ENCODE measurements at regions not wholly inside any gene's neighbourhood (a gene's known extent, or its start where the extent isn't known, plus 50 kb on each side); places are given as distances from the start of the nearest gene placed in this dataset.

DNA sequence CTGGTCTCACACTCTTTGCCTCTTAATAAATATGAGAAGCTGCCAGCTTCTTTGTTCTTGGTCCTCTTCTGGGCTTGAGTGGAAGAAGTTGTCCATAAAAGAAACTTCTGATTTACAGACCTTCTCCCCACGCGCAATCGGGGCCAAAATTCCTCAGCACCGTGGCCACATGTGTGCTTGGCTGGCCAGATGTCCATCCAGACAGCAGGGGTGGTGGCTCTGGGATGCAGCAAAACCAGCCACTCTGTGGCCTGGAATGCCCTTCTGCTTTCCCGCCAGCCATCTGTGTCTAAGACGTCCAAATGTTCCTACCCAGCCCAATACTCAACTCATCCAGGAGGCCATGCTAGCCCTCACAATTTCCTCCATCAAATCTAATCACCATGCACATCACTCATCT is 250.8 kb downstream of the EN1 start:
- TF ChIP-seq, protein P1, sequence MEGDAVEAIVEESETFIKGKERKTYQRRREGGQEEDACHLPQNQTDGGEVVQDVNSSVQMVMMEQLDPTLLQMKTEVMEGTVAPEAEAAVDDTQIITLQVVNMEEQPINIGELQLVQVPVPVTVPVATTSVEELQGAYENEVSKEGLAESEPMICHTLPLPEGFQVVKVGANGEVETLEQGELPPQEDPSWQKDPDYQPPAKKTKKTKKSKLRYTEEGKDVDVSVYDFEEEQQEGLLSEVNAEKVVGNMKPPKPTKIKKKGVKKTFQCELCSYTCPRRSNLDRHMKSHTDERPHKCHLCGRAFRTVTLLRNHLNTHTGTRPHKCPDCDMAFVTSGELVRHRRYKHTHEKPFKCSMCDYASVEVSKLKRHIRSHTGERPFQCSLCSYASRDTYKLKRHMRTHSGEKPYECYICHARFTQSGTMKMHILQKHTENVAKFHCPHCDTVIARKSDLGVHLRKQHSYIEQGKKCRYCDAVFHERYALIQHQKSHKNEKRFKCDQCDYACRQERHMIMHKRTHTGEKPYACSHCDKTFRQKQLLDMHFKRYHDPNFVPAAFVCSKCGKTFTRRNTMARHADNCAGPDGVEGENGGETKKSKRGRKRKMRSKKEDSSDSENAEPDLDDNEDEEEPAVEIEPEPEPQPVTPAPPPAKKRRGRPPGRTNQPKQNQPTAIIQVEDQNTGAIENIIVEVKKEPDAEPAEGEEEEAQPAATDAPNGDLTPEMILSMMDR (IDR thresholded peaks at IDR 0.05; ENCODE audit: poor library complexity), result no peak
- TF ChIP-seq EZH2 (IDR thresholded peaks at IDR 0.05; ENCODE audit: borderline replicate concordance), result no peak
- TF ChIP-seq EZH2phosphoT487 (IDR thresholded peaks at IDR 0.05; ENCODE audit: low read depth, severe bottlenecking, unreplicated experiment), result no peak

Data from hepatocyte (in vitro differentiated cells).